K562 (cell line): ENCODE measurements at regions not wholly inside any gene's neighbourhood (a gene's known extent, or its start where the extent isn't known, plus 50 kb on each side); places are given as distances from the start of the nearest gene placed in this dataset.

ENCODE experiments used
- BCOR ChIP-seq: fragments of 450-650 bp; IDR thresholded peaks from 2 replicates; pipeline ENCODE4 v1.6.1; 2016
- ELF1 ChIP-seq: fragments of 200-800 bp; sonication (Bioruptor generic); IDR thresholded peaks from 2 replicates; pipeline ENCODE4 v1.6.1; 2016; ENCODE audit warnings: missing genetic modification characterization, missing compliant biosample characterization
- EWSR1 ChIP-seq: fragments of 450-650 bp; IDR thresholded peaks from 2 replicates; pipeline ENCODE4 v1.6.1; 2018; ENCODE audit warnings: borderline replicate concordance, mild to moderate bottlenecking, low read depth, moderate library complexity; ENCODE audit not compliant: partially characterized antibody
- HDAC1 ChIP-seq, 2 experiments: fragments of 450-650 bp; IDR thresholded peaks; 2 replicates each; pipeline ENCODE4 v1.6.1; 2016 to 2017; ENCODE audit warnings: inconsistent platforms in 1 of 2, mild to moderate bottlenecking in 1 of 2, moderate library complexity in 1 of 2
- PRDM10 ChIP-seq: fragments of 450-650 bp; IDR thresholded peaks from 2 replicates; pipeline ENCODE4 v1.6.1; 2018; ENCODE audit not compliant: partially characterized antibody
- SMARCB1 ChIP-seq: IDR thresholded peaks from 2 replicates; pipeline ENCODE4 v1.6.1; 2011; ENCODE audit warnings: improper control_type of control experiment, low read depth; ENCODE audit not compliant: insufficient read length
- ZMIZ1 ChIP-seq, 2 experiments: fragments of 150-350 bp in 1 of 2; IDR thresholded peaks; 2 replicates each; pipeline ENCODE4 v1.6.1; 2012 to 2016; ENCODE audit warnings: low read depth in 2 of 2, low read length in 2 of 2, mild to moderate bottlenecking in 1 of 2, moderate library complexity in 1 of 2
- TF ChIP-seq, protein P1 (sequence below): fragments of 250-450 bp; sonication (Bioruptor Pico); IDR thresholded peaks from 2 replicates; pipeline ENCODE4 v1.4.0; 2020
- TF ChIP-seq, protein P2 (sequence below): fragments of 450-650 bp; IDR thresholded peaks from 2 replicates; pipeline ENCODE4 v1.7.1; 2018; ENCODE audit warnings: mild to moderate bottlenecking, low read depth; ENCODE audit not compliant: partially characterized antibody

DNA sequence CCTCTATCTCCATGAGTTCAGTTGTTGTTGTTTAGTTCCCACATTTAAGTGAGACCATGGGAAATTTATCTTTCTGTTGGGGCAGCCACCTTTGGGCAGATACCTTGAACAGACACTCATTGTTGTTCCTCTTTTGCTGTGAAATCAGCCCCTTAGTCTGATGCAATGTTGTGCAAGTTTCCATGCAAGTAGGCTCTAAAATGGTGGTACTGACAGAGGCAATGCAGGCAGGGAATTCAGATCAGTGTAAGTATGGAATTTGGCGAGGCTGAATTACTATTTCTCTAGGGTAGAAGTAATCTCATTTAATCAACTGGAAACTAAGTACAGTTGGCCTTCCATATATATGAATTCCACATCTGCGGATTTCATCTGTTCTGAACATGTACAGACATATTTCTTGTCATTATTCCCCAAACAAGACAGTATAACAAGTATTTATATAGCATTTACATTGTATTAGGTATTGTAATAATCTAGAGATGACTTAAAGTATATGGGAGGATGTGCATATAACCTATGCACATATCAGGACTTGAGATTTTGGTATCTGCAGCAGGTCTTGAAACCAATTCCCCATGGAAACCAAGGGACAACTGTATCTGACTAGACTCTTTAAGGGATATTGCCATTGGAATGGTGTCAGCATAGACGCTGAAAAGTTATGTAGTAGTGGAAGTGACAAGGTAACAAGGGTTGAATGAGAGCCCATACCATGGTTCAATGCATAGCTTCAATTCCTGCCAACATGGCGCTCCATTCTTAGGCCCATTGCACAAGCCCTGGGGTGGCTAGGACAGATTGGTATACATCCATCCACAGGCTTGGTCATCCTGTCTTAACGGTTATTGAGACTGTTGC lies 281.5 kb upstream of the HTR2A start (continued):
- TF ChIP-seq ZMIZ1 (IDR thresholded peaks at IDR 0.05; ENCODE audit: low read depth in 2 of 2, low read length in 2 of 2) (no peak), ELF1 (tag) (no peak), HDAC1 (IDR thresholded peaks at IDR 0.05) (no peak), EWSR1 (no peak), SMARCB1 (no peak), PRDM10 (no peak), BCOR (no peak)
- TF ChIP-seq, protein P1, sequence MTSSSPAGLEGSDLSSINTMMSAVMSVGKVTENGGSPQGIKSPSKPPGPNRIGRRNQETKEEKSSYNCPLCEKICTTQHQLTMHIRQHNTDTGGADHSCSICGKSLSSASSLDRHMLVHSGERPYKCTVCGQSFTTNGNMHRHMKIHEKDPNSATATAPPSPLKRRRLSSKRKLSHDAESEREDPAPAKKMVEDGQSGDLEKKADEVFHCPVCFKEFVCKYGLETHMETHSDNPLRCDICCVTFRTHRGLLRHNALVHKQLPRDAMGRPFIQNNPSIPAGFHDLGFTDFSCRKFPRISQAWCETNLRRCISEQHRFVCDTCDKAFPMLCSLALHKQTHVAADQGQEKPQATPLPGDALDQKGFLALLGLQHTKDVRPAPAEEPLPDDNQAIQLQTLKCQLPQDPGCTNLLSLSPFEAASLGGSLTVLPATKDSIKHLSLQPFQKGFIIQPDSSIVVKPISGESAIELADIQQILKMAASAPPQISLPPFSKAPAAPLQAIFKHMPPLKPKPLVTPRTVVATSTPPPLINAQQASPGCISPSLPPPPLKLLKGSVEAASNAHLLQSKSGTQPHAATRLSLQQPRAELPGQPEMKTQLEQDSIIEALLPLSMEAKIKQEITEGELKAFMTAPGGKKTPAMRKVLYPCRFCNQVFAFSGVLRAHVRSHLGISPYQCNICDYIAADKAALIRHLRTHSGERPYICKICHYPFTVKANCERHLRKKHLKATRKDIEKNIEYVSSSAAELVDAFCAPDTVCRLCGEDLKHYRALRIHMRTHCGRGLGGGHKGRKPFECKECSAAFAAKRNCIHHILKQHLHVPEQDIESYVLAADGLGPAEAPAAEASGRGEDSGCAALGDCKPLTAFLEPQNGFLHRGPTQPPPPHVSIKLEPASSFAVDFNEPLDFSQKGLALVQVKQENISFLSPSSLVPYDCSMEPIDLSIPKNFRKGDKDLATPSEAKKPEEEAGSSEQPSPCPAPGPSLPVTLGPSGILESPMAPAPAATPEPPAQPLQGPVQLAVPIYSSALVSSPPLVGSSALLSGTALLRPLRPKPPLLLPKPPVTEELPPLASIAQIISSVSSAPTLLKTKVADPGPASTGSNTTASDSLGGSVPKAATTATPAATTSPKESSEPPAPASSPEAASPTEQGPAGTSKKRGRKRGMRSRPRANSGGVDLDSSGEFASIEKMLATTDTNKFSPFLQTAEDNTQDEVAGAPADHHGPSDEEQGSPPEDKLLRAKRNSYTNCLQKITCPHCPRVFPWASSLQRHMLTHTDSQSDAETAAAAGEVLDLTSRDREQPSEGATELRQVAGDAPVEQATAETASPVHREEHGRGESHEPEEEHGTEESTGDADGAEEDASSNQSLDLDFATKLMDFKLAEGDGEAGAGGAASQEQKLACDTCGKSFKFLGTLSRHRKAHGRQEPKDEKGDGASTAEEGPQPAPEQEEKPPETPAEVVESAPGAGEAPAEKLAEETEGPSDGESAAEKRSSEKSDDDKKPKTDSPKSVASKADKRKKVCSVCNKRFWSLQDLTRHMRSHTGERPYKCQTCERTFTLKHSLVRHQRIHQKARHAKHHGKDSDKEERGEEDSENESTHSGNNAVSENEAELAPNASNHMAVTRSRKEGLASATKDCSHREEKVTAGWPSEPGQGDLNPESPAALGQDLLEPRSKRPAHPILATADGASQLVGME (CRISPR knock-in tag): no peak
- TF ChIP-seq, protein P2, sequence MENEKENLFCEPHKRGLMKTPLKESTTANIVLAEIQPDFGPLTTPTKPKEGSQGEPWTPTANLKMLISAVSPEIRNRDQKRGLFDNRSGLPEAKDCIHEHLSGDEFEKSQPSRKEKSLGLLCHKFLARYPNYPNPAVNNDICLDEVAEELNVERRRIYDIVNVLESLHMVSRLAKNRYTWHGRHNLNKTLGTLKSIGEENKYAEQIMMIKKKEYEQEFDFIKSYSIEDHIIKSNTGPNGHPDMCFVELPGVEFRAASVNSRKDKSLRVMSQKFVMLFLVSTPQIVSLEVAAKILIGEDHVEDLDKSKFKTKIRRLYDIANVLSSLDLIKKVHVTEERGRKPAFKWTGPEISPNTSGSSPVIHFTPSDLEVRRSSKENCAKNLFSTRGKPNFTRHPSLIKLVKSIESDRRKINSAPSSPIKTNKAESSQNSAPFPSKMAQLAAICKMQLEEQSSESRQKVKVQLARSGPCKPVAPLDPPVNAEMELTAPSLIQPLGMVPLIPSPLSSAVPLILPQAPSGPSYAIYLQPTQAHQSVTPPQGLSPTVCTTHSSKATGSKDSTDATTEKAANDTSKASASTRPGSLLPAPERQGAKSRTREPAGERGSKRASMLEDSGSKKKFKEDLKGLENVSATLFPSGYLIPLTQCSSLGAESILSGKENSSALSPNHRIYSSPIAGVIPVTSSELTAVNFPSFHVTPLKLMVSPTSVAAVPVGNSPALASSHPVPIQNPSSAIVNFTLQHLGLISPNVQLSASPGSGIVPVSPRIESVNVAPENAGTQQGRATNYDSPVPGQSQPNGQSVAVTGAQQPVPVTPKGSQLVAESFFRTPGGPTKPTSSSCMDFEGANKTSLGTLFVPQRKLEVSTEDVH: no peak
